Psoas muscle (tissue), 7 donors: ENCODE measurements at regions not wholly inside any gene's neighbourhood (a gene's known extent, or its start where the extent isn't known, plus 50 kb on each side); places are given as distances from the start of the nearest gene placed in this dataset.

Source experiments
- ATAC-seq, 4 donors: fragments of 200-7000 bp; cut with Tn5 transposase; one replicate each; pipeline ENCODE4 v1.9.1; 2020; ENCODE audit warnings: moderate library complexity in 3 of 4, mild to moderate bottlenecking in 2 of 4
- DNase-seq, 2 donors: peaks; one replicate each; pipeline ENCODE4 v3.0.0-alpha.2; 2020
- H3K27ac ChIP-seq: fragments of 200-600 bp; one replicate; pipeline ENCODE4 v1.8.0; 2022
- H3K27me3 ChIP-seq, 3 donors: fragments of 200-600 bp in 1 of 3; one replicate each; pipeline versions ENCODE4 v1.6.1 to v1.8.0; 2013 to 2022; ENCODE audit warnings: low read length in 2 of 3, mild to moderate bottlenecking in 2 of 3, moderate library complexity in 1 of 3; ENCODE audit not compliant: insufficient read depth in 3 of 3
- H3K36me3 ChIP-seq, 2 donors: fragments of 200-600 bp in 1 of 2; one replicate each; pipeline versions ENCODE4 v1.6.1 to v1.8.0; 2013 to 2022; ENCODE audit warnings: low read depth in 1 of 2, mild to moderate bottlenecking in 1 of 2, moderate library complexity in 1 of 2; ENCODE audit not compliant: insufficient read depth in 1 of 2
- H3K4me1 ChIP-seq: fragments of 200-600 bp; one replicate; pipeline ENCODE4 v1.8.0; 2022
- H3K4me3 ChIP-seq: fragments of 200-600 bp; one replicate; pipeline ENCODE4 v1.8.0; 2022; ENCODE audit warnings: mild to moderate bottlenecking
- H3K9me3 ChIP-seq: fragments of 200-600 bp; one replicate; pipeline ENCODE4 v1.8.0; 2022
- WGBS, 3 donors: extraction: QIAGEN DNeasy Blood & Tissue Kit; methylation state at CpG; one replicate each; pipeline versions ENCODE4 v1.1.6 to v1.1.7; 2013; 5-methylcytosine and 5-hydroxymethylcytosine counted together
- intact Hi-C, 2 donors: fragments of 100-400 bp; cut with DNase I; formaldehyde crosslinking; loops; one replicate each; pipeline versions ENCODE4 v1.11.0 to v1.14.2; 2022
- TF ChIP-seq, protein P1 (sequence below): fragments of 200-600 bp; IDR thresholded peaks from one replicate; pipeline ENCODE4 v1.8.0; 2022; ENCODE audit warnings: antibody characterized with exemption
- donor health status: healthy with polysubstance abuse.
- donor health status: DM: no; HTN: no; CAD: no; lungs with moderate emphysema.
- donor health status: Bipolar disorder and iron deficiency.
- donor health status: healthy.
- donor health status: DM: yes; HTN: yes; CAD: no.
- donor health status: DM: no; HTN: no; CAD: no.
- donor health status: DM: yes; HTN: yes; CAD: no.

DNA sequence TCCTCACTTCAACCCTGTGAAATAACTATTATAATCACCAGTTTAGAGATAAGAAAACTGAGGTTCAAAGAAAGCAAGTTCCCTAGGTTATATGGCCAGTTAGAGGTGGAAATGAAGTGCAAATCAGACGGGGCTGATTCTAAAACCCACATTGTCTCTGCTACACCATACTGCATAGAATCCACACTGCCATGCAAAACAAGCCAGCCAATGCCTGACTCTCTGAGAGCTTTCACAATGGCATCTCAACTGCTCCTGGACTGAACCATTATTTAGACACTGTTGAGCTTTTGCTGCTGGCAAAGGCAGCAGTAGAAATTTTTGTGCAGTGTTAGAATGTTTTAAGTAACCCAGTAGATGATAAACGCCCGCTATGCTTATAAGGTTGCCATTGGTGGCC is 195.2 kb upstream of the CNR1 start:
- intact Hi-C loops, result no loop called here
- no peaks in the 10 kb centered on the region for H3K27me3 ChIP-seq
- DNase-seq (no peak), ATAC-seq (no peak)
- H3K4me1 ChIP-seq, result no peaks in the 10 kb centered on the region
- H3K36me3 ChIP-seq, result no peaks in the 10 kb centered on the region
- H3K4me3 ChIP-seq, result no peak overlapping the region
- no peak overlapping the region for H3K27ac ChIP-seq
- no peaks in the 10 kb centered on the region for H3K9me3 ChIP-seq
- TF ChIP-seq, protein P1, sequence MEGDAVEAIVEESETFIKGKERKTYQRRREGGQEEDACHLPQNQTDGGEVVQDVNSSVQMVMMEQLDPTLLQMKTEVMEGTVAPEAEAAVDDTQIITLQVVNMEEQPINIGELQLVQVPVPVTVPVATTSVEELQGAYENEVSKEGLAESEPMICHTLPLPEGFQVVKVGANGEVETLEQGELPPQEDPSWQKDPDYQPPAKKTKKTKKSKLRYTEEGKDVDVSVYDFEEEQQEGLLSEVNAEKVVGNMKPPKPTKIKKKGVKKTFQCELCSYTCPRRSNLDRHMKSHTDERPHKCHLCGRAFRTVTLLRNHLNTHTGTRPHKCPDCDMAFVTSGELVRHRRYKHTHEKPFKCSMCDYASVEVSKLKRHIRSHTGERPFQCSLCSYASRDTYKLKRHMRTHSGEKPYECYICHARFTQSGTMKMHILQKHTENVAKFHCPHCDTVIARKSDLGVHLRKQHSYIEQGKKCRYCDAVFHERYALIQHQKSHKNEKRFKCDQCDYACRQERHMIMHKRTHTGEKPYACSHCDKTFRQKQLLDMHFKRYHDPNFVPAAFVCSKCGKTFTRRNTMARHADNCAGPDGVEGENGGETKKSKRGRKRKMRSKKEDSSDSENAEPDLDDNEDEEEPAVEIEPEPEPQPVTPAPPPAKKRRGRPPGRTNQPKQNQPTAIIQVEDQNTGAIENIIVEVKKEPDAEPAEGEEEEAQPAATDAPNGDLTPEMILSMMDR, result no peak
- 58 to 62% (median 59%) methylated on average over 3 of the region's 3 CpGs for WGBS, 3 donors

- no peak for ATAC-seq
- no peak for DNase-seq
- H3K4me1 ChIP-seq, result no peaks in the 10 kb centered on the region
- H3K9me3 ChIP-seq, result no peaks in the 10 kb centered on the region
- TF ChIP-seq, protein P1, result no peak
- H3K27me3 ChIP-seq, result no peaks in the 10 kb centered on the region
- H3K36me3 ChIP-seq, result no peaks in the 10 kb centered on the region
- 15 to 35% (median 19%) methylated on average over 1 of the region's 1 CpG for WGBS, 3 donors
- H3K4me3 ChIP-seq, result no peak overlapping the region
- intact Hi-C loops, result no loop called here
- H3K27ac ChIP-seq, result no peak overlapping the region
These were observed 194.2 kb upstream of the CNR1 start for GRCh38 chr6:88360203-88360797.

GRCh38 chr6:88359530-88360202 is 193.5 kb upstream of the CNR1 start:
- no peak overlapping the region for H3K27ac ChIP-seq
- H3K4me3 ChIP-seq, result no peak overlapping the region
- no peaks in the 10 kb centered on the region for H3K36me3 ChIP-seq
- H3K27me3 ChIP-seq, result no peaks in the 10 kb centered on the region
- intact Hi-C loops, result no loop called here
- ATAC-seq (no peak), DNase-seq (no peak)
- H3K9me3 ChIP-seq, result no peaks in the 10 kb centered on the region
- no peaks in the 10 kb centered on the region for H3K4me1 ChIP-seq
- TF ChIP-seq, protein P1, result no peak
- 56 to 66% (median 61%) methylated on average over 3 of the region's 3 CpGs for WGBS, 3 donors

- no peak overlapping the region for H3K27ac ChIP-seq
- no peaks in the 10 kb centered on the region for H3K27me3 ChIP-seq
- no peak for DNase-seq
- no peaks in the 10 kb centered on the region for H3K9me3 ChIP-seq
- ATAC-seq, result no peak
- no peak overlapping the region for H3K4me3 ChIP-seq
- no peaks in the 10 kb centered on the region for H3K36me3 ChIP-seq
- H3K4me1 ChIP-seq, result no peaks in the 10 kb centered on the region
- TF ChIP-seq, protein P1, result no peak
- intact Hi-C loops, result no loop called here
These were observed 192.7 kb upstream of the CNR1 start for GRCh38 chr6:88358846-88359245.

DNA sequence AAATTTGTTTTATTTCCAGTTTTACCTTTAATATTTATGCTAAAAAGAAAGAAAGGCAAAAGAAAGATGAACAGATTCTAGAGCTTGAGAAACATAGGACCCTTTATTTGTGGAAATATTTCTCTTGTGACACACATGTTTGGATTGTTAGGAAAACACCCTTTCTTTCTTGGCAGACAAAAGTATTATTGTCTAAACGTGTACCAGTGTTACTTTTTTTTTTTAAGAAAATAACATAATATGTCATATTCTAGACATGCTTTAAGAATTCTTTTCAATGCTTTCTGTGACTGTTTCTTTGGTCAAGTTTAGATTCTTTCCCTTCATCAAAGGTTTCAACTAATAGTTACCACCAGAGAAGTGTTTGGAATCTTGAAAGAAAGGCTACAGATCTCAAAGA is 183.4 kb upstream of the CNR1 start:
- WGBS, 3 donors, result 4 to 8% (median 5%) methylated on average over 1 of the region's 1 CpG
- Histone ChIP-seq H3K27ac (no peak overlapping the region), H3K4me3 (no peak overlapping the region), H3K4me1 (no peaks in the 10 kb centered on the region), H3K27me3 (no peaks in the 10 kb centered on the region), H3K9me3 (no peaks in the 10 kb centered on the region), H3K36me3 (no peaks in the 10 kb centered on the region)
- TF ChIP-seq, protein P1, result no peak
- ATAC-seq, result no peak
- no peak for DNase-seq
- intact Hi-C loops, result no loop called here
